ENCODE measurements at regions not wholly inside any gene's neighbourhood (a gene's known extent, or its start where the extent isn't known, plus 50 kb on each side); places are given as distances from the start of the nearest gene placed in this dataset.

DNA sequence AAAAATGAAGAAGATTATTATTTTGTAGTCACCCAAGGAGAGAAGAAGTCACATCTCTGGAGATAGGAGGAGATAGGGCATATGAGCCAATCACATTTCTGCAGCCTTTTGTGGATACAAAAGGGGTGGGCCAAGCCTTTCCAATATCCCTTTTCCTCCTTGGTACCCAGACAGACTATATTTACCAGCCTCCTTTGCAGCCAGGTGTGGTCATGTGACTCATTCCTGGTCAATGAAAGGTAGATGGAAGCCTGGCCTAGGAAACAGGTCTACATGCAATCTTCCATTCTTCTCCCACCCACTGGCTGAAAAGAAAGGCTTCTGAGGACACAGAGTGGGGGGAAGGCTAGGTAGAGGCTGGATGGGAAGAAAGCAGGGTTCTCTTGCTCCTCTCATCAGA is 58.1 kb upstream of the ERG start:
- DNase-seq, result no peak

DNA sequence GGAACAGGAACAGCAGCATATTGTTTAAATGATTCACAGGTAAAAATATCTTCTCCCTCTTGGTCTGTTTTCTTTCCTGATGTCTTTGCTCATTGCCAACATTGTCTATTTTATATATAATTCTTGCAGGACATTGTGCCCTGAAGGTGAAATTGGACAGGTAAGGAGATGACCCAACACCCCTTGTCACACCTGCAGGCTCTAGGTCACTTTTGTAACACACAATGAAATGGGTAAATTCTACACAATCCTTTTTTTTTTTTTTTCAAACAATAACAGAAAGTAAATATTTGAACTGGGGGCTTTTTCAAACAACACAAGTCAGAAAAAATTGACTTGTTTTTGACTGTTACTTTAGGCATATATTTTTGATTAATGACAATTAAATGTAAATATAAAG is 62.9 kb upstream of the ERG start:
- no peak for DNase-seq

DNA sequence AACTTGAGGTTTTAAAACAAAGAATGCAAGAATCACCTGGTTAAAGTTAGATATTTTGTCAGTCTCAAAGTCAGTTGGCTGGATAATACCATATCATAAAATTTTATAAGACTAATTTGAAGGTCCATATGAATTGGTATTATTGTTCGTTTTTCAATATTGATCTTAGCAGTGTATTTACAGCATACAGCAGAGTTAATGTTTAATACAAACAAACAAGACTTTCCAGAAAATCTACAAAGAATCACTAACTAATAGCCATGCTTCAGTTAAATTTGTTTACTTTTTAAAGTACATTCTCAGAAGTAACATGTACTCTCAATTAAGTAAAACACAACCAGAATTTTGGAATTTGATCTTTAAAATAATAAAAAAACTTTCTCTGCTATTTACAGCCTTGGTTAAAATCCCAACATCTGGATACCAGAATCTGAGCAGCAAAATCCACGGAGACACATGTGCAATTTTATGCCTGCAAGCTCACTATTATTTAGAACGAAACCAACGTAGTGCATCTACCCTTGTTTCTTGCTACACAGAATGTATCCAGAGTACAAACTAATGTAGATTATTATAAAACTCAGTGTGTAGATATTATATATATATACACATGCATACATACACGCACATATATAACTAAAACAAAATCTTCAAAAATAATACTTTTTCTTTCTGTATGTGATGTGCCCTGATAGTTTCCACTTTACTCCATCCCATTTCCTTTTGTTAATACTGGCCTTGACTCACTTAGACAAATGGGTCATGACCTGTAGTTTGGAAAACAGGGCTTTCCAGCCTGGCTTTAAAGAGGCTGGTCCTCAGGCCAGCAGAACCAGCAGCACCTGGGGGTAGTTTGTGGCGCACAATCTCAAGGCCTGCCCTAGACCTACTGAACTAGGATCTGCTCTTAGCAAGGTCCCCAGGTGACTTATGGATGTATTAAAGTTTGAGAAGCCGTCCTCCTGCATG is 63.6 kb upstream of the ERG start:
- DNase-seq, result no peak

DNA sequence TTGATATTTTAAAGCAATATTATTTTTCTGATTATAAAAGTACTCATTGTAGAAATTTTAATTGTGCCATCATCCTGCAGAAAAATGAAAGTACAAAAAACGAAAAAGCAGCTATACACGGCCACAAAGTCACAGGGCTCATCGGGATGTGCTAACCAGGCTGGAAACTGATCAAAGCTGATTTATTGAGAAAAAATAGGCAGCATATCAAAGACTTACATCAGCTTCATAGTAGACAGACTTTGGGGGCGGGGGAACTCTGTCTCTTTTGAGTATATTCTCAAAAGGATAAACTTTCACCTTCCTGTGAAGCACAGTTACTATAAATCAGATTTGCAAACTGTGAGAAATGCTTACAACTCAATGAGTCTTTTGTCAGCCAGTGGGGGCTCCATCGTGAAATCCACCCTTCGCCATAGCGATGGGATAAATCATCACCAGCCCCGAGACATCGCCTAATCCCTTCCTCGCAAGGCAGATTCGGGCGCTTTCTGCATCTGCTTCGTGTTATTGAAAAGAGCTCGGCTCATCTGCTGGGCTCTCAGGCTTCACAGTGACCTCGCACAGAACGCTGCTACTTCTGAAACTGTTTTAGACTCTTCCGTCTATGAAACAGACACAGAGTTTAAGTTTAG is 69.2 kb upstream of the ERG start:
- peak; percentile 98 for DNase-seq

DNA sequence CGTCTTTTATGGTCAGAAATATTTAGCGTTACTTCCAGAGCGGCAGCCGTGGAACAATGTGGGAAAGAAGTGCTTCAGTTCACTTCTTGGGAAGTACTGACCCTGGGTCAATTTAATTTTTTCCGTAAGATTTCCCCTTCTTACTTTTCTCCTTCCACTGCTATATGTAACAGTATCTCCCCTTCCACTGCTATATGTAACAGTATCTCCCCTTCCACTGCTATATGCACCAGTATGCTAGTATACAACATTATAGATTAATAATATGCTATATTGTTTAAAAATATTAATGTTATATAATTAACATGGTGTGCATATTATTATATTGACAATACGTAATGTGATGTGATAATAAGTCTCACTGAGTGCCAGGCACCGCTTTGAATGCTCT is 69.7 kb upstream of the ERG start:
- no peak for DNase-seq

DNA sequence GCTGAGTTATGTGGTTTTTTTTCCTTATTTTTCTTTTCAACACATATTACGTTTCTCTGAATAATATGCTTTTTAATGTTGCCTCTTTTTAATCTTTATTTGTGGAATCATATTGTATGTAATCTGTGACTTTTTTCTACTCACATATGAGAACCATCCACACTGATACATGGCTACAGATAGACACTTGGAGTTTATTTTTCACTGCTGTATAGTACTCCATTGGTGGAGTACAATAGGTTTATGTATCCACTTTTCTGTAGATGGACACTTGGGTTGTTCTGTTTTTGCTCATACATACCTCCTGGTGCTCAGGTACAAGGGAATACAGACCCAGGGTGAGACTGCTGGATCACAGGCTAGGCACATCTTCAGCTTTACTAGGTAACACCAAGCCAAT is 71.5 kb upstream of the ERG start:
- DNase-seq, result no peak

DNA sequence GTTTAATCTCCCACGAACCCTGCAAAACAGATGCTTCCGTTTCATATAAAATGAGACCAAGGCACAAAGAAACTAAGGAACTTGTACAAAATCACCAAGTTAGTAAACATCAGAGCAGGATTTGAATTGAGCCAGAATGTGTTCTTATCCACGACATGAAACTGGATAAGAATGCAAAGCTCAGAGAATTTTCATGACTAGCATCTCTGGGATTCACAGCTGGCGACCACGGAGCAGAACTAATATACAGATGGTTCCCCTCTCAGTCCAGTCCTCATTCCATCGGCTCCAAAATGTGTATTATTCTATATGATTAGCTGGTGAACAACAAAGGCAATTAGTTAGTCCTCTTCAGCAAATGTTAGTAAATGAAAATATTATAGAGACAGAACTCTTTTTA is 72.3 kb upstream of the ERG start:
- DNase-seq, result peak; percentile 67

DNA sequence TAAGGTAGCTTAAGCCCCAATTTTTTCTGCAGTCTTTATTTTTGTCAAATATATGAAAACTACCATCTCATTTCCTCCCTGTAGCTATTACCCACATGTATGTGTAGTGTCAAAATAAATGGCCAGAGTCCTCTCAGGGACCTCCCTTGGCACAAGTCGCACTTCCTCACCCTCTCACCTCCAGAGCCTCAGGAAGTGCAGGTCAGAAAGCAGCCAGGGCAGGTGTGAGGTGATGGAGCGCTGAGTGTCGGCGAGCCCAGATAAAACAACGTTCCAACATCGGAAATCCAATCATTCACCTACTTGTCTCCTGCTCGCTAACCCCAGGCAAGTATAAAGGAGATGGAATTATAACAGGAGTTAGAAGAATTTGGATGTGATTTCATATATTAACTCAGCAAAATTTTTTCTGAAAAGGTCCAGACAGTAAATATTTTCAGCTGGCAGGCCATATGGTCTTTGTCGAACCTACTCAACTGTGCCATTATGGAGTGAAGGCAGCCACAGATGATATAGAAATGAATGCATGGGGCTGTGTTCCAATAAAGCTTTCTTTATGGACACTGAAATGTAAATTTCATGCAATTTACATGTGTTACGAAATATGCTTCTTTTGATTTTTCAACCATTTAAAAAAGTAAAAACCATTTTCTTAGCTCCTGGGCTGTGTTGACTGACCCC is 76.8 kb upstream of the ERG start:
- DNase-seq, result no peak

DNA sequence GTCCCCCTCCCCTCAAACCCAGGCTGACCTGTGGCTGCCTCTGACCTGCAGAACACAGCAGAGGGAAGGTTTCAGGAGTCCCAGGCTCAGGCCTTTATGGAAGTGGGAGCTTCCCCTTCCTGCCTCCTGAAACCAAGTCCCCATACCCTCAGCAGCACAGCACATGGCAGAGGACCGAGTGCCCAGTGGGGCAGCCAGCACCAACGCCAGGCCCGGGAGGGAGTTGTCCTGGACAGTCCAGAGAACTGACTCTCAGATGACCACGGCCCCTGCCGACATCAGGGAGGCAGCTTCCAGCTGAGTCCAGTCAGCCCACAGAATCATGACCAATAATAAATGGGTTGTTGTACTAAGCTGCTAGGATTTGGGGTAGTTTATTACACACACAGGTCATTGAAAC is 79.6 kb upstream of the ERG start:
- no peak for DNase-seq

DNA sequence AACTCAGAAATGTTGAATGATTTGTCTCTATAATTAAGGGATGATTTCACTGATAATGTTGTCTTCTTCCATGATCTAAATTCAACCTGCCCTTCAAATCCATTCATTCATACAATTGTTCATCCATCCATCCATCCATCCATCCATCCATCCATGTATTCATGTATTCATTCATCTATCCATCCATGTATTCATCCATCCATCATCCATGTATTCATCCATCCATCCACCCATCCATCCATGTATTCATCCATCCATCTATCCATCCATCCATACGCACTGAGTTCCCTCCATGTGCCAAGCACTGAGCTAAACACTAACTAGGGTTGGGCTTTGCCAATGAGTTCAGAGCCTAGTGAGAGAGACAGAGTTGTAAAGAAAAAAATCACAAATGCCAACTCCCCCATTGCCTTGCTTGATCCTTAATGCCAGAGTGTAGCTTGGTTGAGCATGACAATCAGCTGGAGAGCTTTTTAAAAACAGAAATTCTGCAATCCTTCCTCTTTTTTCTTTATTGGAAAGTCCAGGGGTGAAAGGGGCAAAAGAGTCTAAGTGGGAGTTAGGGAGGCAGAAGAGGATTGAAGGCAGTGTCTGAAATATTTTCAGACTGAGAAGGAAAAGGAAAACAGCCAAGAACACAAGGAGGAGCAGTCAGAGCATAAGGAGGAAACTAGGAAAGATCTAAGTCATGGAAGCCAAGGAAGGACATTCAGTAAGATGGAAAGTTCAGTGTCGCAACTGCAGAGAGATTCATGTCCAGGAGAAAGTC is 92.4 kb upstream of the ERG start:
- DNase-seq, result no peak

DNA sequence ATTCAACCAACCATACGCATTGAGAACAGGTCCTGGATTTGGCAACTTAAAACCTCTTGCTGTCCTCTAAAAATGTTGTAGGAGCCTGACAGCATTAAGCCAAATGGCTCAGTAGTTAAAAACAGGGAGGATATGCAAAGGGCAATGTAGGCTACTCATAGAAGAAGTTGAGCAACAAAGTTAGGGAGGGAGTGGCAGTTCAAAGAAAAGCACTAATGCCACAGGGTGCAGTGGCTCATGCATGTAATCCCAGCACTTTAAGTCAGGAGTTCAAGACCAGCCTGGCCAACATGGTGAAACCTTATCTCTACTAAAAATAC is 92.9 kb upstream of the ERG start:
- no peak for DNase-seq

DNA sequence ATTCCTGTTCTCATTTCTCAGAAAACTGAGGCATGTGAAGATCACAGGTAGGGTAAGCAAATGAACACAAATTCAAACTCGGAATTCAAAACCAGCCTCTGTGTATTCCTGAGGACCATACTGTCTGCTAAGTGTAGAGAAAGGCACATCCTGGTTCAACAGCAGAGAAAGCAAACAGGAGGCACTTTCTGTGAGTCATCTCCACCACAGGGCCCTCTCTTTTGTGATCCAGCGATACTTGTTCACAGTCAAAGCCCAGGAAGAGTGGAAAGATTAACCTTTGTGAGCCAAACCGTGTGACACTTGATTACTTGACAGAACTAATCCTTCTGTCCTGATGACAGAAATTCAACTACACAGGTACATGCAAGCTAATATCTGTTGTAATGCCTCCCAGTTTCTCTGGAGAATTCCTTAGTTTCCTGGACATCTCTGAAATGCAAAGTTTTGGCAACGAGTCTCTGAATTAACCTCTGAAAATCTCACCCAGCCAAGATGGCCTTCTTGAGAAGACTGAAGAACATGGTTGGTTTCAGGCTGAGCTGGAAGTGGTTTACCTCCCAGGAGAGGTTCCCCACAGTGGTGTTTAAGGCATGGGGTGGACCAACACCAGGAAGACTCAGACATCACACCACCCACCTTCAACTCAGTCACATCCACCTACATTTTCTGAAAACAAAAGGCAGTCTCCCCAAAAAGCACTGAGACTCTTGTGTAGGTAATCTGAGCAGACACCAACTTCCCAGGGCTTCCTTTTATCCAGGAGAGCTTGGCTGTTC is 98.2 kb upstream of the ERG start:
- no peak for DNase-seq

DNA sequence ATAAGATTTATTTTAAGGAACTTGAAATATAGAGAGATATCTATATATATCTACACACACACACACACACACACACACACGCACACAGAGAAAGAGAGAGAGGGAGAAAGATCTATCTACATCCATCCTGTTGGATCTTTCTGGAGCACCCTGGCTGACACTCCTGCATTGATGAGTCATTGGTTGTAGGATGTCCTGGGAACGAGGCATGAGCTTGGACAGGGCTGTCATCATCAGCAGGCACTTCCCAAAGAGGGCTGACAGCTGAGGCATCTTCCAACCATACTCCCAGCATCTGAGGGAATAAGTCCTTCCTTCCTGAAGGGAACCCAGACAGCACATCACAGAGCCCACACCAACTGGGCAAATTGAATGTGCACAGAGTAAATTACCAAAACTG is 99.1 kb upstream of the ERG start:
- peak; percentile 25 for DNase-seq

DNA sequence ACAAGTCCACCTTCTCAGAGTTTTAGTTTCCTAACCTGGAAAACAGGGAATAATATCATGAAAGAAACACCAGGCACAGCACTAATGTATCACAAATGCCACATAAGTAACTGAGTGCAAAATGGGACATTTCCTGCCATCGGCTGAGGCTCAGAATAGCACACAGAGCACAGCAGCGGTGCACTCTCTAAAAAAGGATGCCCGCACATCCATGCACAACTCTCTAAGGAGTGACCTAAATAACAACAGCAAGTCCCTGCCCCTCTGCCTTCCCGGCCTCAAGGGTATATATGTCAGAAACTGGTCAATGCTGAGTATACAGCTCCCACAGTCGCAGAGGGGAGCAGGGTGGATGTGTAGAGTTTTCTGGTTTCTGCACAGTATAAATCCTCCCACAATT is 100.1 kb upstream of the ERG start:
- DNase-seq, result no peak

DNA sequence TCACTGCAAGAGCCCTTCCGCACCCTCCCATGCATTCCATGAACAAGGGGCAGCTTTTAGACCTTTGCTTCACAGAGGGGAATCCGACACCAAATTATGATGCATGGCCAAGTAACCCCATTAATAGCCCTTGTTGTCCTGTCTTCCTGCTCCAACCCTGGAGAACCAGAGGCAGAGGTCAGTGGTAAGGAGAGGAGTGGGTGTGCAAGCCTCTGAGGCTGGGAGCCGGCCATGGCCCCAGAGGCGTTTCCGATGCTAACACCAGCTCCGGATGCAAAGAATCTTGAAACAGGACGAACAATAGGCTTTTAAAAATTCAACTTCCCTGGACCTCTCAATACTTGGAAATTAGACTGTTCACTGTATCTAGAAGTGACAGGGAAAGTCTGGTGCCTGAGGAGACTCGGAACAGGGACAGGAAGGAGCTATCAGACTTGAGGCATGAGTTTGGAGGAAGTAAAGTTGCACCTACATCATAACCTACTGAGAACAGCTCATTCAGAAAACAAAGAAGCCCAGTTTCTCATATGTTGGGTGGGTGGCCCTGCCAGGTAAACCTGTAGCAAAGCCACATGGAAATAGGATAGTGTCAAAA is 101.2 kb upstream of the ERG start:
- no peak for DNase-seq

DNA sequence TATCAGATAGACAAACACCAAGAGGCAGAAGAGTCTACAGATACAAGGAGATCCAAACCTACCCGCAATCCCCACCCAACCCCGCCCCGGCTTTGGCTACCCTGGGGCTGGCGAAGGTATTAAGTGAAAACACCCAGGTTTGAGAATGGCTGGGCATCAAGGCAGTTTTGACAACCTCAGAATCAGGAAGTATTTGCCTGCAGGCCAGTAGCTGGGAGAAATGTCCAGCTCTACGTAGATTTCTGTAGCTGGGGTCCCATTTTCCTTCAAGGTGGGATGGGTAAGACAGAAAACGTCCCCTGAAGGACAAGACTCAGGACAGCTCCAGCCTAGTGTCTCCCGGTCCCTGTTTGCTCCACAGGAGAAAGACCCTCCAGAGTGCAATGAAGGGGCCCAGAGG is 101.8 kb upstream of the ERG start:
- no peak for DNase-seq

DNA sequence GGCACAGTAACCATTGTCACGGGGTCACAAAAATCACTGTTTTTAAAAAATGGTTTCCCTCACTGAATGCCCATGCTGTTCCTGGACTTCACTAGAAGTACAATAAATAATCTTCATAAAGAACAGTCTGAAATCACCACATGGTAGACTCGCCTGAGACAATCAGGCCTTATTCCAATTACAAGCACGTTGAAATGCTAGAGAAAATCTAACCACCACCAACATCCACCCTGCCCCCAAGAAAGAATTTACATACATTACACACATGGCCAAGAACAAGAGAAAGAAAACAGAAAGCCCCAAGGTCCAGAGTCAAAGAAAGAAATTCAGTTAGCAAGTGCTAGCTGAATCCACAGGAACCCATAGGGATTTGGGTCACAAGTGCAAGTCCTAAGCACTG is 107.0 kb upstream of the ERG start:
- no peak for DNase-seq

DNA sequence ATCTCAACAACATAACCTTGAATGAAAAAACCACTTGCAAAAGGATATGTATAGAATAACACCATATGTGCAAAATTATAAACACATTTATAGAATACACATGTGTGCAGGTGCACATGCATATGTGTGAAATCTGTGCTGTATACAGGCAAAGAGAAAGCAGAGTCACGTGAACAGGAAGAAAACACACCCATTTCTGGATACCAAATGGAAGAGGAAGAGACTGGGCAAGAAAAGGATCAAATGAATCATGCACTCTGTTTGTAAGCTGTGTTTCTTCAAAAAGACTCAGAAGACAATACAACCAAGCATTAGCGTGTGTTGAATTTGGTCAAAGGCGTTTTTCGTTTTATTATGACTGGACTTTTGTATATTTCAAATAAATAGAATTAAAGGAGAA is 111.3 kb upstream of the ERG start:
- no peak for DNase-seq

DNA sequence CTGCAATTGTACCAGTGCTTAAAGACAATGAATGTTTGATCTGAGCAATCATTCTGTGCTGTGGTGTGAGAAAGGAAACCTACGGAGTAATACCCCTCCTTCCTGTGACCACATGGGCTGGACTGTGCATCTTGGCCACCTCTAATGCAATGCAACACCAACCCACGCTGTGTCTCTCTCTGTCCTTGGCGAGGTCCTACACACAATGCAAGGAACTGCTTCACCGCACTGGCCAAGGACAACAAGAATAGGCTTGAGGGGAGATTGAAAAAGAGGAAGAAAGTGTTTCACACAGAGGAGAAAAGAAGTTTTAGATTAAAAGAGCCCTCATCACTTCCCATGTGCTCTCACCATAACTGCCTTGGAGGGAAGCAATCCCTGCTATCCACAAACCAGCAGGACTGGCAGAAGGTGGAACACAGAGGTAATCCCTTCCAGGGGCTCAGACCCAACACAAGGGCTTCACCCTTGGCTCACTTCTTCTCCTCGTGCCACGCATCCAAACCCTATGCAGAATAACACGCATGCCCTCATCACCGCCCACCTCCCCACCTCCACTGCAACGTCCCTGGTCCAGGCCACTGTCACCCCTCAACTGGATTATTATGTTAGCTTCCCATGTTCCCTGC is 112.5 kb upstream of the ERG start:
- DNase-seq, result no peak

DNA sequence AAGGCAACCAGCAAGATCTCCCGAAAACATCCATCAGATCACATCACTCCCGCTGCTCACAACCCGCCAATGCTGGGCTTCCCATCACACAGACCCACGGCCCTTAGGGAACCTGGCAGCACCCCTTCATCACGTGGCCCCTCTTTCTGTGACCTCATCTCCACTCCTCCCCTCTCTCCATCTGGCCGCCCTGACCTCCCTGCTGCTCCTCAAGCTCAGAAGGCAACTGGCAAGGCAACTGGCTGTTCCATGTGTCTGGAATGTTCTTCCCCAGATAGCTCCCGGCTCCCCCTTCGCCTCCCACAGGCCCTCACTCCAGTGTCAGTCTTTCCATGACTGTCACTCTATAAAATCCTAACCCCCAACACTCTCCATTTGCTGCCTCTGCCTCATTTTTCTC is 113.0 kb upstream of the ERG start:
- DNase-seq, result no peak

DNA sequence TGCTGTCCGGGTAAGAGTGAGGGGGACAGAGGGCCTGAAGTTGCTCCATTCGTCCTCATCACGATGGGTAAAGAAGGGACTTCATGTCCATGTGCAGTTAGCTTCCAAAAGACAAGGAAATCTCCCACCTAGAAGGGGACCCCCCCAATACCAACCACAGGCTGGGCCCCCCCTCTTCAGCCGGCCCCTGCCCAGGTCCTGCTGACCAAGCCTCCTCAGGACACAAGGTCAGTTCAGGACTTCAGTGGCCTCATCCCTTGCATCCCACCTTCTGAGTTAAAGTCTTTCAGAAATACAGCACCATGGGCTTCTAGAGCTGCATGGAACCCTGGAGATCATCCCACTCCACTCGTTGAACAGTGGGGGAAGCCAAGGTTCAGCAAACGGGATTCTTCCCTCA is 115.4 kb upstream of the ERG start:
- no peak for DNase-seq

All from fibroblast of skin of abdomen (primary cell).